Caco-2 (cell line): ENCODE measurements at regions not wholly inside any gene's neighbourhood (a gene's known extent, or its start where the extent isn't known, plus 50 kb on each side); places are given as distances from the start of the nearest gene placed in this dataset.

Experiments used
- BruUV-seq: library from RNA; stranded (reverse); fragments of 400-500 nt; replicated peaks from 2 replicates; lab custom pipeline; 2021; lab: Mats Ljungman, UMichigan
- CTCF ChIA-PET: fragments of 300-600 bp; sonication (Branson Sonifier 250); formaldehyde crosslinking; loops from one replicate; lab custom pipeline; 2022; ENCODE audit warnings: antibody characterized with exemption; lab: Charles Lee
- POLR2A ChIA-PET: fragments of 300-600 bp; sonication (Branson Sonifier 250); formaldehyde crosslinking; loops from one replicate; lab custom pipeline; 2022; ENCODE audit warnings: antibody characterized with exemption; lab: Charles Lee
- DNase-seq, 2 experiments: peaks; one replicate each; pipeline versions ENCODE4 v3.0.0 to v3.0.0-alpha.2; 2020 to 2022
- H3K27me3 ChIP-seq: replicated peaks from 2 replicates; pipeline ENCODE4 v1.6.0; 2011; ENCODE audit warnings: low read length; ENCODE audit not compliant: control insufficient read depth, insufficient read depth
- H3K36me3 ChIP-seq: 2 replicates; pipeline ENCODE4 v1.5.1; 2011; ENCODE audit warnings: low read length; ENCODE audit not compliant: control insufficient read depth, insufficient read depth
- H3K4me1 ChIP-seq: fragments of 250-450 bp; sonication (Bioruptor Pico); 2 replicates; pipeline ENCODE4 v1.5.1; 2020; ENCODE audit warnings: mild to moderate bottlenecking
- H3K4me3 ChIP-seq: 2 replicates; pipeline ENCODE4 v1.5.1; 2011; ENCODE audit warnings: low read depth, mild to moderate bottlenecking, control low read depth, low read length
- H3K9me3 ChIP-seq: fragments of 250-450 bp; sonication (Bioruptor Pico); 2 replicates; pipeline ENCODE4 v1.5.1; 2020; ENCODE audit warnings: mild to moderate bottlenecking, moderate library complexity
- H3K27ac Mint-ChIP-seq: one replicate; pipeline ENCODE4 v1.8.0; 2022; ENCODE audit warnings: mixed read lengths; ENCODE audit not compliant: unreplicated experiment
- H3K27me3 Mint-ChIP-seq: one replicate; pipeline ENCODE4 v1.8.0; 2022; ENCODE audit warnings: mixed read lengths; ENCODE audit not compliant: insufficient read depth, unreplicated experiment
- H3K36me3 Mint-ChIP-seq: one replicate; pipeline ENCODE4 v1.8.0; 2022; ENCODE audit warnings: mild to moderate bottlenecking, mixed read lengths; ENCODE audit not compliant: insufficient read depth, unreplicated experiment
- H3K4me1 Mint-ChIP-seq: one replicate; pipeline ENCODE4 v1.8.0; 2022; ENCODE audit warnings: low read depth, mixed read lengths; ENCODE audit not compliant: unreplicated experiment
- H3K4me3 Mint-ChIP-seq: one replicate; pipeline ENCODE4 v1.8.0; 2022; ENCODE audit warnings: mild to moderate bottlenecking, moderate library complexity, mixed read lengths; ENCODE audit not compliant: unreplicated experiment
- H3K9me3 Mint-ChIP-seq: one replicate; pipeline ENCODE4 v1.8.0; 2022; ENCODE audit warnings: mixed read lengths; ENCODE audit not compliant: unreplicated experiment
- CTCF ChIP-seq, 2 experiments: fragments of 200-600 bp in 1 of 2; IDR thresholded peaks; 1 replicate in 1 of 2; 2 replicates in 1 of 2; pipeline versions ENCODE4 v1.5.1 to v1.8.0; 2011 to 2022; ENCODE audit warnings: antibody characterized with exemption in 1 of 2, control low read depth in 1 of 2, inconsistent platforms in 1 of 2, low read depth in 1 of 2, low read length in 1 of 2, mild to moderate bottlenecking in 1 of 2, moderate library complexity in 1 of 2; ENCODE audit not compliant: insufficient read depth in 1 of 2, severe bottlenecking in 1 of 2, unreplicated experiment in 1 of 2
- intact Hi-C: fragments of 100-400 bp; cut with micrococcal nuclease; formaldehyde crosslinking; loops from one replicate; pipeline ENCODE4 v1.10.0; 2022; ENCODE audit not compliant: unreplicated experiment

- Mint-ChIP-seq H3K9me3 (no peaks in the 10 kb centered on the region), H3K4me3 (no peak overlapping the region), H3K27me3 (peaks cover 5% of the 10 kb centered on the region), H3K27ac (no peak overlapping the region), H3K36me3 (no peaks in the 10 kb centered on the region), H3K4me1 (no peaks in the 10 kb centered on the region)
- no TSS peak for BruUV-seq
- POLR2A ChIA-PET, result no interaction called here
- no peaks in the 10 kb centered on the region for H3K4me1 ChIP-seq
- intact Hi-C loops, result no loop called here
- CTCF ChIA-PET, result no interaction called here
- H3K36me3 ChIP-seq, result no peaks in the 10 kb centered on the region
- H3K27me3 ChIP-seq, result no peaks in the 10 kb centered on the region
- no peaks in the 10 kb centered on the region for H3K9me3 ChIP-seq
- no peak for DNase-seq
- no peak overlapping the region for H3K4me3 ChIP-seq
- no peak for TF ChIP-seq CTCF (IDR thresholded peaks at IDR 0.05; ENCODE audit: insufficient read depth in 1 of 2, low read depth in 1 of 2, low read length in 1 of 2, severe bottlenecking in 1 of 2, unreplicated experiment in 1 of 2)
Observed at GRCh38 chr4:126937846-126938422, 694.8 kb upstream of the INTU start.

- peaks cover 5% of the 10 kb centered on the region for H3K27me3 Mint-ChIP-seq
- no peak overlapping the region for H3K27ac Mint-ChIP-seq
- intact Hi-C loops, result no loop called here
- Histone ChIP-seq H3K9me3 (no peaks in the 10 kb centered on the region), H3K27me3 (no peaks in the 10 kb centered on the region), H3K4me3 (no peak overlapping the region), H3K4me1 (no peaks in the 10 kb centered on the region), H3K36me3 (no peaks in the 10 kb centered on the region)
- DNase-seq, result no peak
- TF ChIP-seq CTCF (IDR thresholded peaks at IDR 0.05; ENCODE audit: insufficient read depth in 1 of 2, low read depth in 1 of 2, low read length in 1 of 2, severe bottlenecking in 1 of 2, unreplicated experiment in 1 of 2), result no peak
- H3K9me3 Mint-ChIP-seq, result no peaks in the 10 kb centered on the region
- no TSS peak for BruUV-seq
- ChIA-PET CTCF (no interaction called here), POLR2A (no interaction called here)
- no peaks in the 10 kb centered on the region for H3K36me3 Mint-ChIP-seq
- no peak overlapping the region for H3K4me3 Mint-ChIP-seq
- no peaks in the 10 kb centered on the region for H3K4me1 Mint-ChIP-seq
Observed at GRCh38 chr4:126939401-126939800, 693.4 kb upstream of the INTU start.

- Histone ChIP-seq H3K36me3 (no peaks in the 10 kb centered on the region), H3K4me3 (no peak overlapping the region), H3K9me3 (no peaks in the 10 kb centered on the region), H3K27me3 (no peaks in the 10 kb centered on the region), H3K4me1 (no peaks in the 10 kb centered on the region)
- no peak for TF ChIP-seq CTCF (IDR thresholded peaks at IDR 0.05; ENCODE audit: insufficient read depth in 1 of 2, low read depth in 1 of 2, low read length in 1 of 2, severe bottlenecking in 1 of 2, unreplicated experiment in 1 of 2)
- Mint-ChIP-seq H3K4me1 (no peaks in the 10 kb centered on the region), H3K36me3 (no peaks in the 10 kb centered on the region), H3K27me3 (peaks cover 2% of the 10 kb centered on the region), H3K9me3 (no peaks in the 10 kb centered on the region), H3K4me3 (no peak overlapping the region), H3K27ac (no peak overlapping the region)
- intact Hi-C loops, result no loop called here
- ChIA-PET CTCF (no interaction called here), POLR2A (no interaction called here)
- no peak for DNase-seq
- no TSS peak for BruUV-seq
Observed at GRCh38 chr4:126947536-126947935, 685.2 kb upstream of the INTU start.
